ENCODE measurements at regions not wholly inside any gene's neighbourhood (a gene's known extent, or its start where the extent isn't known, plus 50 kb on each side); places are given as distances from the start of the nearest gene placed in this dataset.

DNA sequence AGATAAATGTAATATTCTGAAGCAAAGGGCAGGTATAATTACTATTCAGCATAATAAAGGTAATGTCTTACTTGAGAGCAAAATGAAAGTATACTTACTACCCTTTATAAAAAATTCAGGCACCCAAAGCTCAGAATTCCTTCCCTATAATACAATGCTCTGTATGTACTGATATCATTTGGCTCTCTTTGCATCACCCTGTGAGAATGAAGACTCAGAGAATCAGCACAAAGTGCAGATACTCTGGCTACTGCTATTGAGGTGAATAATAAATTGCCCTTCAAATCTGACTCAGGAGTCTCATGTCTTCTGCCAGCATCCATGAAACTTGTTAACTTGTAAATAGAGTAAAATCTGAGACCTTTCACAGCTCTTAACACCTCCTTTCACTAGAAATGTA is 108.5 kb upstream of the KCTD3 start:
- TF ChIP-seq CEBPB (IDR thresholded peaks at IDR 0.05; ENCODE audit: borderline replicate concordance in 1 of 2, low read depth in 2 of 2, low read length in 2 of 2) (no peak), POLR2A (IDR thresholded peaks at IDR 0.05; ENCODE audit: low read depth, low read length) (no peak), HDAC2 (IDR thresholded peaks at IDR 0.05) (no peak), ZNF217 (IDR thresholded peaks at IDR 0.05) (no peak)
- TF ChIP-seq, protein P1, sequence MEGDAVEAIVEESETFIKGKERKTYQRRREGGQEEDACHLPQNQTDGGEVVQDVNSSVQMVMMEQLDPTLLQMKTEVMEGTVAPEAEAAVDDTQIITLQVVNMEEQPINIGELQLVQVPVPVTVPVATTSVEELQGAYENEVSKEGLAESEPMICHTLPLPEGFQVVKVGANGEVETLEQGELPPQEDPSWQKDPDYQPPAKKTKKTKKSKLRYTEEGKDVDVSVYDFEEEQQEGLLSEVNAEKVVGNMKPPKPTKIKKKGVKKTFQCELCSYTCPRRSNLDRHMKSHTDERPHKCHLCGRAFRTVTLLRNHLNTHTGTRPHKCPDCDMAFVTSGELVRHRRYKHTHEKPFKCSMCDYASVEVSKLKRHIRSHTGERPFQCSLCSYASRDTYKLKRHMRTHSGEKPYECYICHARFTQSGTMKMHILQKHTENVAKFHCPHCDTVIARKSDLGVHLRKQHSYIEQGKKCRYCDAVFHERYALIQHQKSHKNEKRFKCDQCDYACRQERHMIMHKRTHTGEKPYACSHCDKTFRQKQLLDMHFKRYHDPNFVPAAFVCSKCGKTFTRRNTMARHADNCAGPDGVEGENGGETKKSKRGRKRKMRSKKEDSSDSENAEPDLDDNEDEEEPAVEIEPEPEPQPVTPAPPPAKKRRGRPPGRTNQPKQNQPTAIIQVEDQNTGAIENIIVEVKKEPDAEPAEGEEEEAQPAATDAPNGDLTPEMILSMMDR (IDR thresholded peaks at IDR 0.05 in 2 of 3, conservative IDR thresholded peaks at IDR 0.05 in 1 of 3; ENCODE audit: control insufficient read depth in 2 of 3, extremely low read depth in 1 of 3, insufficient read depth in 1 of 3, low read depth in 3 of 3, low read length in 3 of 3) = no peak
